GM12872 (cell line): ENCODE measurements at regions not wholly inside any gene's neighbourhood (a gene's known extent, or its start where the extent isn't known, plus 50 kb on each side); places are given as distances from the start of the nearest gene placed in this dataset.

Source experiments
- TF ChIP-seq, protein P1 (sequence below): IDR thresholded peaks from 3 replicates; pipeline ENCODE4 v1.5.1; 2011; ENCODE audit warnings: low read depth, mild to moderate bottlenecking, low read length, moderate library complexity; ENCODE audit not compliant: insufficient read depth

DNA sequence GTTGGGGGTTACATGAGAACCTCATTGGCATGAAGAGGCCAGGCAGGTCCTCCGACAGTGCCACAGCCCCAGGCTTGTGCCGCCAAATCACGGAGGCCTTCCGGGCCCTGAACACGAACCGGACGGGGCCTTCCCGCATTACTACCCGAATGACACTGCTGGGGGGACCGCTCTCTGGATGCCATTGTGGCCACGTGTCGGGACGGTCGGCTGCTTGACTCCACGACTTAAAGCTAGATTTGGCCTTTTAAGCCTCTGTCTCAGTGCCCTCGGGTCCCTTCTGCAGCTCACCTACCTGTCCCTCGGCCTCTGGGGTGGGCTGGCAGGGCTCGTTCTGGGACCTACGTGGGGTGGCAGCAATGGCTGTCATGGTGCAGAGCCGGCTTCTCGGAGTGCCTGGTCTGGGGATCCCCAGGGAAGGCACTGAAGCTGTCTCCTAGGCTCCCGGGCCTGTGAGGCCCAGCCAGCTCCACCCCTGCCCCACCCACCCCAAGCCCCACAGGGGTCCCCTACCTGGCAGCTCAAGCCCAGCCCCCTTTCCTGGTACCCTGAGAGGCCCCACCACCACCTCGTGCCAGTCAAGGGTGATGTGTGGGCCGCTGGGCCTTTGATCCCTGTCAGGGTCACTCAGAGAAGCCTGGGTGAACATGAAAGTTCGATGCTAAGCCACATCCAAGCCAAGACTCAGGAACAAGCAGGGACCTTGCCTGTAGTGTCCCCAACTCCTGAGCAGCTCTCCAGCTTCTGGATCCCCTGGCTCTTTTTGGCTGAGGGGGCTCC, 245.8 kb upstream of the SGCG start:
- TF ChIP-seq, protein P1, sequence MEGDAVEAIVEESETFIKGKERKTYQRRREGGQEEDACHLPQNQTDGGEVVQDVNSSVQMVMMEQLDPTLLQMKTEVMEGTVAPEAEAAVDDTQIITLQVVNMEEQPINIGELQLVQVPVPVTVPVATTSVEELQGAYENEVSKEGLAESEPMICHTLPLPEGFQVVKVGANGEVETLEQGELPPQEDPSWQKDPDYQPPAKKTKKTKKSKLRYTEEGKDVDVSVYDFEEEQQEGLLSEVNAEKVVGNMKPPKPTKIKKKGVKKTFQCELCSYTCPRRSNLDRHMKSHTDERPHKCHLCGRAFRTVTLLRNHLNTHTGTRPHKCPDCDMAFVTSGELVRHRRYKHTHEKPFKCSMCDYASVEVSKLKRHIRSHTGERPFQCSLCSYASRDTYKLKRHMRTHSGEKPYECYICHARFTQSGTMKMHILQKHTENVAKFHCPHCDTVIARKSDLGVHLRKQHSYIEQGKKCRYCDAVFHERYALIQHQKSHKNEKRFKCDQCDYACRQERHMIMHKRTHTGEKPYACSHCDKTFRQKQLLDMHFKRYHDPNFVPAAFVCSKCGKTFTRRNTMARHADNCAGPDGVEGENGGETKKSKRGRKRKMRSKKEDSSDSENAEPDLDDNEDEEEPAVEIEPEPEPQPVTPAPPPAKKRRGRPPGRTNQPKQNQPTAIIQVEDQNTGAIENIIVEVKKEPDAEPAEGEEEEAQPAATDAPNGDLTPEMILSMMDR, result no peak

DNA sequence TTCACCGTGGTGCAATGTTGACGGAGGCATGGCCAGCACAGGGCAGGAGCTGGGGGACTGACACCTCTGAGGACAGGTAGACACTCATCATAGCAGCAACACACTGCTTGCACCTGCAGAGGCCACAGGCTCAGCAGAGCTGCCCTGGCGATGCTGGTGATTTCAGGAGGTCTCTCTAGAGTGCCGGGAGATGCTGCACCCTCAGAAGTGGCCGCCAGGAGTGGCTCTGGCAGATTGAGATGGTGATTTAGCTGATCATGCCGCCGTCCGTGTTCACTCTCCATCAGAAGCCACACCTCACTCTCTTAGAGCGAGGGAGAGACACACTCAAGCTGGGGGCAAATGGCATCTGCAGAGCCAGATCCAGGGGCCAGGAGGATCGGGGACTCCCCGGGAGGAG, 244.6 kb upstream of the SGCG start:
- TF ChIP-seq, protein P1, result no peak

DNA sequence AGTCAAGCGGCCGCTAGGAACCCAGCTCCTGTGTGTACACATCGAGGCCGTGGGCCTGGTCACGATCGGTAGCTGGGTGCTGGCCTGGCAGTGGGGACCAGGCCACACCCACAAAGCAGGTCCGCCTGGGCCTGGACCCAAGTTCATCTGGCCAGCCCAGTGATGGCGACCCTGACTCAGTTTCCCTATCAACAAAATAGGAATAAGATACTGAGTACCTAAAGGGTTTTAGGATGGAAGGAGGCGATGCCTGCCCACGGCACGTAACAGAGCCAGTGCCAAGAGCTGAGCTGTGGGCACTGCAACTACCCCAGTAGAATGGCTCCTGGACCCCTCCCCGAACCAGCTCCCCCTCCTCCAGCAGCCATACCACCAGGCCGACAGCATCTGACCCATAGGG, 243.5 kb upstream of the SGCG start:
- TF ChIP-seq, protein P1, result no peak

DNA sequence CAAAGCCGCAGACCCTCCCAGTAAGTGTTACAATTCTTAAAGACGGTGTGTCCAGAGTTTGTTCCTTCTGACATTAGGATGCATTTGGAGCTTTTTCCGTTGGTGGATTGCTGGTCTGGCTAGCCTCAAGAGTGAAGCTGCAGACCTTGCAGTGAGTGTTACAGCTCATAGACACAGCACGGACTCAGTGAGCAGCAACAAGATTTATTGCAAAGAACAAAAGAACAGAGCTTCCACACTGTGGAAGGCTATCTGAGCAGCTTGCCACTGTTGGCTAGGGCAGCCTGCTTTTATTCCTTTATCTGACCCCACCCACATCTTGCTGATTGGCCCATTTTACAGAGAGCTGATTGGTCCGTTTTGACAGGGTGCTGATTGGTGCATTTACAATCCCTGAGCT, 242.8 kb upstream of the SGCG start:
- TF ChIP-seq, protein P1, result no peak

DNA sequence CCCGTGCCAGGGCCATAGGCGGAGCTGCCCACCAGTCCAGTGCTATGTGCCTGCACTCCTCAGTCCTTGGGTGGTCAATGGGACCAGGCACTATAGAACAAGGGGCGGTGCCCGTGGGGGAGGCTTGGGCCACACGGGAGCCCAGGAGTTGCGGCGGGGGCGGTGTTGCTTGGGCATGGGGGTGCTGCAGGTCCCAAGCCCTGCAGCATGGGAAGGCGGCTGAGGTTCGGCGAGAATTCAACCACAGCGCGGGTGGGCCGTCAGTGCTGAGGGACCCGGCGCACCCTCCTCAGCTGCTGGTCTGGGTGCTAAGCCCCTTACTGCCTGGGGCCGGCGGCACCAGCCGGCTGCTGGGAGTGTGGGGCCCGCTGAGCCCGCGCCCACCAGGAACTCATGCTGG, 242.2 kb upstream of the SGCG start:
- TF ChIP-seq, protein P1, result no peak

DNA sequence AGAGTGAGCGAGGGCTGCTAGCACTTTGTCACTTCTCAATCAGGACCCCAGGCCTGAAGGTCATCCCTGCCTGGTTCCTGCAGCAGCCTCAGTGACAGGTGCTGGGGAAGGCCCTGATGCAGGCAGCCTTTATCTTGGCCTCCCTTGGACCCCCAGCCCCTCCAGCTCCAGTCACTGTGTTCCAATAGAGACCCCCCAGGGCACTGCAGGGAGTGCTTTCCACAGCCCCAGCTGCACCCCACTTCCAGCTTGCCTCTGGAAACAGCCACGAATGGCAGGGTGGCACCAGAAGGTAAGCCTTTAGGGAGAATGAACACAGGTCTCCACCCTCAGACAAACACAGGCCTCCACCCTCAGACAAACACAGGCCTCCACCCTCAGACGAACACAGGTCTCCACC, 241.6 kb upstream of the SGCG start:
- TF ChIP-seq, protein P1, result no peak

DNA sequence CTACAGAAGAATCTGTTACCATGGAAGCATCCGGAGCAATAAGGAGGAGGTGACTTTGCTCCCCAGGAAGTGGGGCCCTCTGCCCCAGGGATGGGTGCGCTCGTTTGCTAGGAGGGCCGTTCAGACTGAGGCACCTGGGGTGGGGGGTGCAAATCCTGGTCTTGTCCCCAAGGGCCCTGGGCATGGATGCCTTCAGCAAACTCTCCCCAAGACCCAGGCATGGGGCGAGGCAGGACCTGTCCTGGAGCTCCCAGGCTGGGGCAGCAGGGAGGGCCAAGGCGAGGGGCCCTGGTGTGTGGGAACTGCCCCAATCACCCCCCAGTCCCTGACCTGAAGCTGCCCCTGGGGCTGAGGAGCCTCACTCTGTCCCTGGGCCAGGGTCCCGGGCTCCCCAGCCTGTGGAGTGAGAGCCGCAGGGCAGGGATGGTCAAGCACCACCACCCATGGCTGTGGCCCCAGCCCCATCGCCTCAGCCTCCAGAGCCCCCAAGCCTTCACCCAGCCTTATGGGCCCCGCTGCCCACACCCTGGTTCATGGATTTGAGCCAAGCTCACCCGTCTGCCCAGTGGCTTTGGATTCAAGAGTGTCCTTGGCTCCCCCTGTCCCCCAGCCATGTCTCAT, 240.6 kb upstream of the SGCG start:
- TF ChIP-seq, protein P1, result no peak
